HG02852 (cell line): ENCODE measurements at regions not wholly inside any gene's neighbourhood (a gene's known extent, or its start where the extent isn't known, plus 50 kb on each side); places are given as distances from the start of the nearest gene placed in this dataset.
A peak's percentile ranks its signal among the peaks of the same experiment; 100 is the strongest.

ENCODE experiments used
- ATAC-seq: cut with Tn5 transposase; IDR thresholded peaks from one replicate; pipeline ENCODE4 v1.9.1; 2021; ENCODE audit warnings: mild to moderate bottlenecking, moderate library complexity; ENCODE audit not compliant: unreplicated experiment

DNA sequence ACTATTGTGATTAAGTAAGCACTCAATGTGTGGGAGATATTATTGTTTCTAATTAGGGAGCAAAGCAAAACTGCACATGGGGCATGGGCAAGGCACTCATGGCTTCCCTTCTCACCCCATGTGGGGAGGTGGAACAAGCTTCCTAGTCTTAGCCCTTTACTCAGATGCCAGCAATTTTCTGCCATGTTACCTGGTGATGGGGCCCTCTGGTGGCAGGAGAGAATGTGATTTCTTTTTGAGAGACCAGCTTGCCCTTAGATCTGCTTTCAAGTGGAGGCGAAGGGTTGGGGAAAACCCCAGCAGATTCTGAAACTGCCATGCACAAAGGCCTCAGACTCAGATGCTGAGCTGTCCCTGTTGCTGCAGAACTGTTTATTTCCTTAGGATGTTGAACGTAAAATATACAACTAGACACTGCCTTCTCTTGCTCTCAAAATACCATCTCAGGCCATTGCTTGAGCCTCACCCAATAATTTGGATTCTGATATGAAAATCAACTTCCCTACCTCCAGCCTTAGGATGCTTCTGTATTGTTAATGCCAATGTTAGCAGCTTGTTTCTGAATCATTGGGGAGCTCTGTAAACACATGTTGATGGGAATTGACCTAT, 130.2 kb upstream of the TPRG1 start:
- ATAC-seq: peak; percentile 99

DNA sequence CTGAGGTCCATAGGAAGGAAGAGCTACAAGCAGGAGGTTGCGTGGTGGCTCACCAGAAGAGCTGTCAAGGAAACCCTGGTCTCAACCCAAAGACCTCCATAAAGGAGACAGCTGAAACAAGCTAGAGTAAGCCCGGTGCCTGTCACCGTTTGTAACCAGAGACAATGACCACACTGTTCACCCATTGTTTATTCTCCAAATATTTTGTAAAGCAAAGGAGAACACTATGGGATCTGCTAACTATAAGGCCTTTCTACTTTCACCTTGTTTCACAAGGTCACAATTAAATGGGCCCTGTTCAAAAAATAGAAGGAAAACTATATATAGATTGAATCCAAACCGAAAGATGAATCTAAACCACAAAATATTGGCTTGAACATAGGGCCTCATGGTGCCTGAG, 128.9 kb upstream of the TPRG1 start:
- no peak for ATAC-seq

DNA sequence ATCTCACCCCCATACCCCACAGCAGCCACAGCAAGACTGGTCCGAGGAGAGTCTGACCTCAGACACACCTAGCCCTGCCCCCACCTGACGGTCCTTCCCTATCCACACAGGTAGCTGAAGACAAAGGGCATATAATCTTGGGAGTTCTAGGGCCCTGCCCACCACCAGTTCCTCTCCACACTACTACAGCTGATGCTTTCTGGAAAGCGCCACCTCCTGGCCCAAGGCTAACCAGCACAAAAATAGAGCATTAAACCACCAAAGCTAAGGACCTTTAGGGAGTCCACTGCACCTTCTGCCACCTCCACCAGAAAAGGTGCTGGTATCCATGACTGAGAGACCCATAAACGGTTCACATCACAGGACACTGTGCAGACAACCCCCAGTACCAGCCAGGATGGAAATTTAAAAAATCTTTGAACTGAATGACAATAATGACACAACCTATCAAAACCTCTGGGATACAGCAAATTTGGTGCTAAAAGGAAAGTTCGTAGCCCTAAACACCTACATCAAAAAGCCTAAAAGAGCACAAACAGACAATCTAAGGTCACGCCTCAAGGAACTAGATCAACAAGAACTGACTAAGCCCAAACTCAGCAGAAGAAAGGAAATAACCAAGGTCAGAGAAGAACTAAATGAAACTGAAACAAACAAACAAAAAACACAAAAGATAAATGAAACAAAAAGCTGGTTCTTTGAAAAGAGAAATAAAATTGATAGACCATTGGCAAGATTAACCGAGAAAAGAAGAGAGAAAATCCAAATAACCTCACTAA, 122.1 kb upstream of the TPRG1 start:
- ATAC-seq: no peak

DNA sequence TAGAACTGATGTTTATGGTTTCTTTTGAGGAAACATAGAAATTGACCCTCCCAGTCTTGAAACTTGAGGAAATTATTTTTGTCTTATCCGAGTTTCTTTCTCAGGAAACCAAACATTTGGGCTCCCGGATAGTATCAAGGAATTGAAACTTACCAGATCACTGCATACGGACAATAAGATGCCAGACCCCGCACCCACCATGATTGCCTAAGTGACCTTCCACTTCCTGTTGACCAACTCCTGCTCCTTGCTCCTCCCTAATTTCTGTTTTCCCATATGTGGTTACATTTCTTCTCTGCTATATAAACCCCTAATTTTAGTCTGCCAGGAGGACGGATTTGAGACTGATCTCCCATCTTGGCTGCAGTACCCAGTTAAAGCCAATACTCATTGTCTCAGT, 118.4 kb upstream of the TPRG1 start:
- ATAC-seq: no peak

DNA sequence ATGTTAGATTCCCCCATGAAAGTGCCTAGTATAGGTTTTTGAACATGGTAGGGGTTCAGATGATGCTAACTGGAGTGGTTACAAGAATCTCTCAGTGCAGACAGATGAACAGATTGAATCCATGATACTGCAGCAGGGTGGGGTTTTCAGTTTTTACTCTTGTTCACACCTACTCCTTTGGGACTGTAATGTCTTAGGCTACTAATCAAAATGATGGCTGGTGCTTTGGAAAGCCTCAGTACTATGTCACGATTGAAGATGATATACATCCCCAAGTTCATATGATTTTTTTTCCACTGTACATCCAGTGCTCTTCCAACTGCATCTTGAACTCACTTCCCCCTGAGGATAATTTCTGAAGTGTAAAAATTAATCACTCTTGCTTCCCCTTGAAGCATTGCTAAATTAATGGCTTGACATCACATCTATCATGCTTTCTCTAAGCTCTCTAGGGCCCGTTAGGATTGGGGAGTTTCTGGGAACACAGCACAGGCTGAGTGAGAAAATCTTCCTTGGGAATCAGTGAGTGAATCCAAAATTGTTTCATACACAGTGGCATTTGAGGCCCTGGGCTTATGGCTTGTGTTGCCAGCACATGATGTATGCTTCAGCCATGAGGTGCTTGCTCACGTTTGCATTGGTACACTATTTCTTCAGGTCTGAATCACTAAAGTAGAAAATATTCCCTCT, 115.0 kb upstream of the TPRG1 start:
- no peak for ATAC-seq

DNA sequence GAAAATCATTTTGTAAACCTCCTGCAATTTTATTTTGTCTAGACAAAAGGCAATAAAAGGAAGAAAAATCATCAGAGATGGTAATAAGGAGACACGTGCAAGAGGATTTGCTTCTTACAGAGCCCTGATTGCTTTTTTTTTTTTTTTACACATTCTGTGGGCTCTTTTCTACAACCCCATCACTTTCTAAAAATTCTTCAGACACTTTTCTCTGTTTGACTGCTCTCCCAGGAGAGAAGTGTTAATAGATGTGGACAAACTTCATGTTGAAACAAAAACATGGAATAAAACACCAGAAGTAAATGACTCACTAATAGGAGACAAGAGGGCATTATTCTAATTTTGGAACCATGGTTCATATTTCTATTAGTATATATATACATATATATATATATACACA, 114.4 kb upstream of the TPRG1 start:
- no peak for ATAC-seq

DNA sequence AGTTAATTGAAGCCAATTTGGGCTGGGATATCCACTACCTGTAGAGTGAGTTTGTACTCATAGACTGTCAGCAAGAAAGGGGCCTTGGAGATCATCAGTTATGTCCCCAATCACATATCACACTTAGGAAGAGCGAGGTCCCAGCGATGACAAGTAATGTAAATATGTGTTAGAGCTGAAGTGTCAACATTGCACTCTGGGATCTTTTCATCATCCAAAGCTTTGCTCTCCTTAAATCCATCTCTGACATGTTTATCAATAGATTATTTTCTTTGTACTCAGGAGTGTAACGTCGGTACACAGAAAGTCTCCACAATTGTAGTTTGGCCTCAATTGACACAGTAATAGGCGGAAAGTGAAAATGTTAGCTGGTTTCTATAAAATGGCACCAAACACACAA, 113.7 kb upstream of the TPRG1 start:
- no peak for ATAC-seq

DNA sequence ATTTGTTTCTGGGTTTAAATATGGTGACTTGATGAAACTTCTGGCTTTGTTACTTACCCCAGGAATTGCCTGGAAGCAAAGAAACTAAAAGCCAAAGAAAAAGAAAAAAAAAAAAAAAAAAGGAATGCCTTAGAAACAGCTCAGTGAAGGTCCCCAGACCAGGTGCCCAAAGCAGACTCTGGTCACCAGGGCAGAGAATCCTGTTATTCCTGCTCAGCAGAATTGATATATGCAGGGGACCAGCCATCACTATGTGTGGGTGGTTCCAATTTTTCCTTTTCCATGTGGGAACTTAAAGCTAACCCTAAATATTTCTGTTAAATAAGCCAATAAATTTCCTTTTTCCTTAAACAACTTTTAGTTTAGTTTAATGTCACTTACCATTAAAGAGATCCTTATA, 100.8 kb upstream of the TPRG1 start:
- no peak for ATAC-seq

DNA sequence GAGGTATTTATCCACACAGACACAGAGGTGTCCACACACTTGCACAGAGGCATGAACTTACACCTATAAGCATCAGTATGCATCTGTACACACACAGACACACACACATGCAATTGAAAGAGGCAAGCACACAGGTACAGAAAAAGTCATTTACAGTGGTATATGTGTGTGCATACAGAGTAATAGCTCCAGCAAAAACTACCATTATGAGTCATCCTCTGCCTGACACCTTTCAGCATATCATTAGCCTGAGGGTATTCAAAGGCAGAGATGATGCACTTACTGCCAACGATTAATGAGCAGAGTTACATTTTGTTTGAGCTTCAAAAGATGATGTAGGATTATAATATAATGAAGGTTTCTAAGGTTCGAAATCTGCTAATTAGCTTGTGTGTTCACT, 100.3 kb upstream of the TPRG1 start:
- ATAC-seq: peak; percentile 71

DNA sequence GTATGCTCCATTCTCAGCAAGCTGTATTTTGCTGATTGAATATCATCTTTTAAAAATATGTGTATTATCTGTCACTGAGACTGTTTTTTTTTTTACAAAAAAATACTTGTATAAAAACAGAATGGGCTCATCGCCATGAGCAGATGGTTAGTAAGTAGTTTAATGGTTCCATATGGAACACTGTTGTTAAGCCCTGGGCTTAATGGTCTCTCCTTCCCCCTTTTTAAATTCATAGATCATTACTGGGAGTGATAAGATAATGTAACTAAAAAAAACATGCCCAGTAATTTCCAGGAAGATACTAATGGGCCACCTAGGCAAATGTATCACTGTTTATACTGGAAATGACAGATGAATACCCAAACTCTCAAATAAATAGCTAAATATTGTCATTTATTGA, 95.3 kb upstream of the TPRG1 start:
- ATAC-seq: no peak

DNA sequence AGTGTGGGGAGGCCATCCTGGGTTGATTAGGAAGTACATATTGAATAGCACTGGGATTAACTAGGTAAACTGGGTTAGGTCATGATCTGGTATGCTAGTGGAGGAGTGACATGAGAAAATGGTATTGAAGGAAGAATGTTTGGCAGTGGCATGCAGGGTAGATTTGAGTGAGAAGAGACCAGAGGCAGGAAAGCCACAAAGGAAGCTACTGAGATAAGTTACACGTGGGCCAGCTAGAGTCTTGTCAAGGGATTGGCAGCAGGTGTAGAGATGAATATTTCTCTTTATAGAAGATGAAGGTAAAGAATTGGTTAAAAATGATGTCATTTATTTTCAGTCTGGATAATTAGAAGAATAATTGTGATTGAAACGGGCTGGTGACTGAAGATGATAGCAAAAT, 91.0 kb upstream of the TPRG1 start:
- no peak for ATAC-seq

DNA sequence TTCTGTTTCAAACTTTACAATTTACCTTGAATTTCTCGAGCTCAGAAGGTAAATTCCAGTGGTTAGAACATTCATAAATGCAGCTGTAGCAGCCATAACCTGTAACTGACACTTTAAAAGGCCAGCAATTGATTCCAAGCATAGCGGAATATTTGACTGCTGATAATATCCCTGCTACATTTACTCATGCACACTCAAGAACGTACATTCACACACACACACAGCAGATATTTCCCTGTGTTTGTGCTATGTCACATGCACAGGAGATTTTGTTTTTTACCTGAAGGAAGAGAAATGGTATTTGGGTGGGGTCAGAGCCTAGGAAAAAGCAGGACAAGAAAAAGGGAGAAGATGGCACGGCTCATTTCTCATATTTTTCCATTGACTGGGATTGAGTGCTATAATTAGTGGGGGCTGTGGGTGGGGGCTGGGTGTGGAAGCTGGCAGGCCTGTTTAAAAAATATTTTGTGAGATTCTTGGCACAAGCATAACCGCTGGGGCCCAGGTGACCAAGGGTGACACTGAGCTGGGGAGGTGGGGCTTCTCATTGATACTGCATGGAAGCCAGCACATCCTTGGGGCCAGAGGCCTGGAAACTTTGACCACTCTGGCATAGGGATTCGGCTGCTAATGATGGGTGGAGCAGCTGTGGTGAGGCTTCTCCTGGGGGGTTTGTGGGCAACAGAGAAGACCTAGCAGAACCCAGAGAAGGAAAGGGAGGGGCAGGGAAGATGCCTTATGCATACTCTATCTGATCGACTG, 88.9 kb upstream of the TPRG1 start:
- ATAC-seq: no peak

DNA sequence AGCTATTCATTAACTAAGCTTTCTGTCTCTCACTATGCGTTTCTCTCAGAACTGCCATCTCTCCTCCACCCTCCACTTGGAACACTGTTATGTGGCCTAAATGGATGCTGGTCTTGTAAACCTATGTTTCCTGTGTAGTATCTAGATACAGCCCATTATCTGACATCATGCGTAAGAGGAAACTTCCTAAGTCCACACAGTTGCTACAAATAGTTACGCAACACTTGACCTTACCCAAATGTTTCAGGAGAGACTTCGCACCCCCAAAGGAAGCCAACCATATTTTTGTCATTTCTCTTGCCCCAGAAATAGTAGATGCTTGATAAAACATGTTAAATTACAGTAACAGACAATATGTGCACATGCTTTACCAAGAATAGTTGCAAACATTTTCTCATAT, 87.2 kb upstream of the TPRG1 start:
- no peak for ATAC-seq

DNA sequence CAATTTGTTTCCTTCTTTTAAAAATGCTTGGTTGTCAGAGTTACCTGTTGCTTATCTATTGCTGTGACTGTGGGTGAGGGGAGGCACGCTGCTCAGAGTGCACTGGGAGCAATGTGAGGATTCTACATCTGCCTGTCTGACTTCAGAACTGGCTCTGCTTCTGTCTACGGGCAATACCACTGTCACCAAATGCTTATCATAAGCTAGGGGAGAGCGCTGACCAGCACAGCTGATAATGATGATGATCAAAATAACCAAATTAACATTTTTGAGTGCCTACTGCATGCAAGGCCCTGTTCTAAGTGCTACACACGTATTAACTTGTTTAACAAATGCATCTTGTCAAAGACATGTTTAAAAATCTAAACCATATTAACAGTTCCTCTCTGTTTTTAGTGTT, 79.2 kb upstream of the TPRG1 start:
- no peak for ATAC-seq

DNA sequence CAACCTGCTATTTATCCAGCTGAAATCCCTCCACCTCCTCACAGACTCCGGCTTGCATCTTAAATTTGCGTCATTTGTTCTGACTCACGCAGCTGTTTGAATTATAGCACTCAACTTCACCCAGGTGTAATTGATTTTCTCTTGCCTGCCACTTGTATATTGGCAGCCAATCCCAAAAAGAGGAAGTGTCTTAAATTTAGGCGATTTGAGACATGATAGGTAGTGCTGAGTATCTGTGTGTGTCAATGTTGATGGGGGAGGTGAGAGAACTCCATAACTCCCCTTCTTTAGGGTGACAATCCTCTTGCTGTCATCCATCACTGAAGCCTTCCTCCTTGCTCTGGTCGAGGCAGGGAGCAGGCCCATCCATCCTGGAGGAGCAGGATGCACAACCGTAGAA, 77.2 kb upstream of the TPRG1 start:
- no peak for ATAC-seq

DNA sequence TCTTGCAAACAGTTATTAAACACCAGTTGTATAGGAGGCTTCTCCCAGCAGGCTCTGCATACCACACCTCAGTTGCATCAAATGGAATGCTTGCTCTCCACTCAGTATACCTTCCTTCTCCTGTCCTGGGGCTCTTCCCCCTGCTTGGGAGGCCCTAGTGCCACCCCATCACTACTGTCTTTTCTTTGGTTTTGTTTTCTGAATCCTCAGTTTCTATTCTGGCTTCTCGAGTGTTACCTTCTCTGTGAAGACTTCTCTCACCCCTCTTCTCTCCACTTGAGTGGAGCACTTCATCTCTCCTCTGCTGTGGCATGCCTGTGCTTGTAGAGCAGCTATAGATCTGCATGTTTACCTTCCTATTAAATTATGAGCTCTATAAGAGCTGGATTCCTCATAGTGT, 75.7 kb upstream of the TPRG1 start:
- no peak for ATAC-seq

DNA sequence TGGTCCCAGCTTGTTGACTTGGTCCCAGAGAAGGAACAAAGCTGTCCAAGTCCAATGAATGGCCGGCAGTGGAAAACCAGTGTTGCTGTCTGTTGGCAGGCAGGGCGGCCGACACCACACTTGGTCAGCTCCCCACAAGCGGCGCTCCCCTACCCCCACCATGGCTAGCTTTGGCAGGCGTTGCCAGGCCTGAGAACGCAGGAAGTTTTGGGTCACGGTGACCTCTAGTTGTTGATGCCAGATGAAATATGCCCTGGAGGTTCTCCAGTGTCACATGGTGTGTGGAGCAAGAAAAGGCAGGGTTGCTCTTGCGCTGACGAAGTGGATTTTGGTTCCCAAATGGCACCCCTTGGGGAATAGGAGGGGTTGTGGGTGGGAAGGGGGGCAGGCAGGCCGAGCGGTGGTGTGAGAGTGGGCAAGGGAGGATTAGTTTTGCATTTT, 72.7 kb upstream of the TPRG1 start:
- ATAC-seq: no peak

DNA sequence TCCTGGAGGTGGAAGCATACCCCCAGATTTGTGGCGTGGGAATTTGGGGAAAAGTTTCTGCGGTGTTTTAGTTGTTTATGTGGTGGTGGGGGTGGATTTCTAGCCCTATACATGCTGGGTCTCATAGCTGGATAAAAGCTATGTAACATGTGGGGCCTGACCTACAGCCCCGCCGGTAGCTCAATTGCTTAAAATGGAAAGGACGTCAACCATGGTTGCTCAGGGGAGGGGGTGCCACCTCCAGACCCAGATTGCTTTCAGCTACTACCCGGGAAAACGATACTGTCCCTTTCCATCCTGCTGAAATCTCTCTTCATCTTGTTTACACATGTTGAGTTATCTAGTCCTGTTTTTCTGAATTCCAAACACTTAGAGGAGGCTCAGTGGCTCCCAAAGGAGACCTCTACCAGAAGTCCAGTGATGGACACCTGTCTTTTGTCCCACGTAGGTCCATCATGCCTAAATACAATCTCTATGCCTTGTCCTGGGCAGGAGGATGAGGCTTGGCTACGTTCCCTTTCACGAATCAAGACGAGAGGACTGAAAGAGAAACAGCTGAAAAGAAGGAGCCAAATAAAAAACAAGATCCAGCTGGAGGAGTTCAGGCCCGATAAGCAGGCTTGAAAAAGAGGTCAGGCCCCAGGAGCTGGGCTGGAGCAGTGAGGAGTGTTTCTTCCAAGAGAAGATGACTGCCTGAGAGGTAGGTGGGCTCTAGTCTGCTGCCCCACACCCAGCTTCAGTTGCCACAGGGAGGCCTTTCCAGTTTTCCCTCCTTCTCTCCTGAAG, 72.1 kb upstream of the TPRG1 start:
- ATAC-seq: no peak

DNA sequence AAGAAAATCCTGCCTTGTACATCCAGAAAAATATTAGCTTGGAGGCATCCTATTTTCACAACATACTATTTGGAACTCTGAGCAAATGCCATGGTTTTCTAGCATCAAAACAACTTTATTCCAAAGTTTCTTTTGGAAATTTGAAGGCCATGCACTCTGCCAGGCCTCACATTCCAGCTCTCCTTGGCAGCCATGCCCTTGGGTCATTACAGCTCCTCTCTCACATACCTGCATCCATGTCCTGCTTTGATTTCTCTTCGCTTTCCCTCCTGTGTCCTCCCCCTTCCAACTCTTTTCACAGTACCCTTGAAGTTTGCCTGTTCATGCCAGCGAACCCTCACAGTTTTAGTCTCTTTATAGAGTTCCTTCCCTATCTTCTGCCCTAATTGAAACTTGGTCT, 70.9 kb upstream of the TPRG1 start:
- ATAC-seq: no peak

DNA sequence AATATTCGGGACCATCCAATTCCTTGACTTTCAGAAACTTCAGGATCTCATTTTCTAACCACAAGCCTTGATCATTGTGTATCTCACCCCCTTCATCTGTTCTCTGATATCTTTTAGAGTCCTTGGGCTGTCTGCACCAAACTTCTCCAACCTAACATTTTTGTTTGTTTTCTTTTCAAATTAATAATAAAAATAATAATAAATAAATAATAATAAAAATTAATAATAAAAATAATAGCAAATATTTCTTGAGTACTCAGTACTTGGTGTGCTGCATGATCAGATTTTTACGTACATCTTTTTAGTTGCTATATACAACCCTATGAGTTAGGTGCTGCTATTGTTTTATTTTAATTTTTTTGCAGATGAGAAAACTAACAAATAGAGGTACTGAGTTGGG, 70.2 kb upstream of the TPRG1 start:
- ATAC-seq: no peak

DNA sequence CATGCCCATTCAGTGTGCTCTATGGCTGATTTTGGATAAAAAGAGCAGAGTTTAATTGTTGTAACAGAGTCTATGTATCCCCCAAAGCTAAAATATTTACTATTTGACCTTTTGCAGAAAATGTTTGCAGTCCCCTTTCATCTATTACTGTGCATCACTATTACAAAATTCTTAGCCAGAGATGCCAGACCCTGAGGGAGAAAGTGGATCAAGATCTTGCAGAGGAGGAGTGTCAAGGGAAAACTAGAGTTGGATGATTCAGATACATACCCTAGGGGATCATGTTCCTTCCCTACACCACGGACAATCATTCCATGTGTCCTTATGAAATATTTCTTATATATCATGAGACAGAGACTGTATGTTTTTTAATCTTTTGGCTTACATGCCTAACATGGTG, 68.6 kb upstream of the TPRG1 start:
- no peak for ATAC-seq
